Liver (tissue), 8 donors: ENCODE measurements at regions not wholly inside any gene's neighbourhood (a gene's known extent, or its start where the extent isn't known, plus 50 kb on each side); places are given as distances from the start of the nearest gene placed in this dataset.

Experiments used
- DNase-seq: peaks from one replicate; pipeline ENCODE4 v3.0.0-alpha.2; 2017; ENCODE audit warnings: low spot score
- H3K27ac ChIP-seq, 2 donors: one replicate each; pipeline ENCODE4 v1.7.0; 2013; ENCODE audit warnings: inconsistent platforms in 2 of 2, low read length in 2 of 2, control low read depth in 1 of 2, low read depth in 1 of 2, mild to moderate bottlenecking in 1 of 2
- H3K27me3 ChIP-seq, 4 donors: one replicate each; pipeline versions ENCODE4 v1.6.1 to v1.7.0; 2013; ENCODE audit warnings: low read length in 3 of 4, inconsistent platforms in 1 of 4, mild to moderate bottlenecking in 1 of 4, moderate library complexity in 1 of 4; ENCODE audit not compliant: control insufficient read depth in 4 of 4, insufficient read depth in 4 of 4
- H3K36me3 ChIP-seq, 4 donors: one replicate each; pipeline versions ENCODE4 v1.6.1 to v1.7.0; 2013; ENCODE audit warnings: low read length in 3 of 4, mild to moderate bottlenecking in 3 of 4, low read depth in 1 of 4, moderate library complexity in 1 of 4; ENCODE audit not compliant: control insufficient read depth in 4 of 4, insufficient read depth in 3 of 4
- H3K4me1 ChIP-seq, 4 donors: one replicate each; pipeline versions ENCODE4 v1.6.1 to v1.7.0; 2013; ENCODE audit warnings: low read length in 3 of 4, mild to moderate bottlenecking in 3 of 4, moderate library complexity in 1 of 4; ENCODE audit not compliant: control insufficient read depth in 4 of 4, insufficient read depth in 4 of 4
- H3K4me3 ChIP-seq, 3 donors: one replicate each; pipeline versions ENCODE4 v1.6.1 to v1.7.0; 2013; ENCODE audit warnings: low read length in 3 of 3, control low read depth in 1 of 3, low read depth in 1 of 3, mild to moderate bottlenecking in 1 of 3
- H3K9ac ChIP-seq, 2 donors: one replicate each; pipeline ENCODE4 v1.7.0; 2013; ENCODE audit warnings: low read length in 2 of 2, mild to moderate bottlenecking in 2 of 2, moderate library complexity in 2 of 2, control low read depth in 1 of 2, low read depth in 1 of 2
- H3K9me3 ChIP-seq, 4 donors: one replicate each; pipeline versions ENCODE4 v1.6.1 to v1.7.0; 2013; ENCODE audit warnings: low read length in 3 of 4; ENCODE audit not compliant: control insufficient read depth in 4 of 4
- ATF3 ChIP-seq: IDR thresholded peaks from 2 replicates; pipeline ENCODE4 v1.6.1; 2016; ENCODE audit warnings: antibody characterized with exemption
- CTCF ChIP-seq: fragments of 150-350 bp; IDR thresholded peaks from 2 replicates; pipeline ENCODE4 v1.5.1; 2017; ENCODE audit warnings: improper control_type of control experiment, low read depth, low read length; ENCODE audit not compliant: missing input control
- EGR1 ChIP-seq, 2 donors: IDR thresholded peaks; 2 replicates each; pipeline ENCODE4 v1.6.1; 2016 to 2018; ENCODE audit warnings: antibody characterized with exemption in 2 of 2, low read depth in 2 of 2
- FOXA1 ChIP-seq: IDR thresholded peaks from 2 replicates; pipeline ENCODE4 v1.6.1; 2016; ENCODE audit warnings: antibody characterized with exemption
- FOXA2 ChIP-seq: IDR thresholded peaks from 2 replicates; pipeline ENCODE4 v1.6.1; 2016; ENCODE audit warnings: antibody characterized with exemption
- GABPA ChIP-seq, 2 donors: IDR thresholded peaks in 1 of 2; conservative IDR thresholded peaks in 1 of 2; 2 replicates each; pipeline ENCODE4 v1.6.1; 2016; ENCODE audit warnings: antibody characterized with exemption in 2 of 2, mild to moderate bottlenecking in 1 of 2, moderate library complexity in 1 of 2
- HNF4A ChIP-seq, 2 donors: conservative IDR thresholded peaks; 2 replicates each; pipeline ENCODE4 v1.6.1; 2016; ENCODE audit warnings: antibody characterized with exemption in 2 of 2, mild to moderate bottlenecking in 2 of 2
- HNF4G ChIP-seq: IDR thresholded peaks from 2 replicates; pipeline ENCODE4 v1.6.1; 2016; ENCODE audit warnings: antibody characterized with exemption
- JUND ChIP-seq, 2 donors: IDR thresholded peaks; 2 replicates each; pipeline ENCODE4 v1.6.1; 2016; ENCODE audit warnings: antibody characterized with exemption in 2 of 2
- MAX ChIP-seq: IDR thresholded peaks from 2 replicates; pipeline ENCODE4 v1.6.1; 2016; ENCODE audit warnings: antibody characterized with exemption
- RAD21 ChIP-seq, 2 donors: IDR thresholded peaks; 2 replicates each; pipeline ENCODE4 v1.6.1; 2016; ENCODE audit warnings: antibody characterized with exemption in 2 of 2, mild to moderate bottlenecking in 2 of 2
- REST ChIP-seq: IDR thresholded peaks from 2 replicates; pipeline ENCODE4 v1.6.1; 2016; ENCODE audit warnings: antibody characterized with exemption, mild to moderate bottlenecking
- RXRA ChIP-seq, 2 donors: IDR thresholded peaks; 2 replicates each; pipeline ENCODE4 v1.6.1; 2017 to 2018; ENCODE audit warnings: antibody characterized with exemption in 2 of 2, mild to moderate bottlenecking in 1 of 2
- SP1 ChIP-seq: IDR thresholded peaks from 2 replicates; pipeline ENCODE4 v1.6.1; 2018; ENCODE audit warnings: antibody characterized with exemption, mild to moderate bottlenecking
- TAF1 ChIP-seq: conservative IDR thresholded peaks from 2 replicates; pipeline ENCODE4 v1.6.1; 2016; ENCODE audit warnings: antibody characterized with exemption, mild to moderate bottlenecking
- YY1 ChIP-seq: IDR thresholded peaks from 2 replicates; pipeline ENCODE4 v1.6.1; 2016; ENCODE audit warnings: antibody characterized with exemption, mild to moderate bottlenecking
- ZBTB33 ChIP-seq: IDR thresholded peaks from 2 replicates; pipeline ENCODE4 v1.6.1; 2016; ENCODE audit warnings: antibody characterized with exemption
- WGBS: extraction: QIAGEN DNeasy Blood & Tissue Kit; methylation state at CpG from one replicate; pipeline ENCODE4 v1.1.7; 2013; 5-methylcytosine and 5-hydroxymethylcytosine counted together
- donor health status: healthy.
- donor health status: healthy.
- donor health status: healthy.
- donor health status: healthy.
- donor health status: healthy.

DNA sequence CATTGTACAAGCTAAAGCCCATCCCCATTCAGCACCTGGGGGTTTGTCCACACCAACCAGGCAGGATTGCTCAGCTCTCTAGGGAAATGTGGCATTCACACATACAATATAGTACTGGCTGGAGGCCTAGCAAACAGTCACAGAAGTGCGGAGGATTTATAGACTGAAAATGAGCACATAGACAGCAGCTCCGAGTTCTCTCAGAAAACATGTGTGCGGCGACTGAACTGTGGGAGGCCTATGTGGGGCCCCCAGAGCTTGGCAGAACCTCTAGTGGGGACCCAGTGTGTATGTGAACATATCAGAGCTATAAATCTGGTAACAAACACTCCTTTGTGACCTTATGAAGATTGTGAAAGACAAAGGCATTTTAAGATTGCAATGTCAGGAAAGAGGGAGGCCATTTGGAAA is 431.1 kb downstream of the DTWD2 start:
- H3K4me3 ChIP-seq = no peak overlapping the region
- no peak for DNase-seq
- no peak overlapping the region for H3K27ac ChIP-seq
- no peaks in the 10 kb centered on the region for H3K4me1 ChIP-seq
- H3K9ac ChIP-seq = no peak overlapping the region
- TF ChIP-seq MAX (no peak), GABPA (IDR thresholded peaks at IDR 0.05 in 1 of 2, conservative IDR thresholded peaks at IDR 0.05 in 1 of 2) (no peak), JUND (IDR thresholded peaks at IDR 0.05) (no peak), FOXA2 (no peak), REST (no peak), RAD21 (IDR thresholded peaks at IDR 0.05) (no peak), HNF4A (conservative IDR thresholded peaks at IDR 0.05) (no peak)
- 89% methylated on average over 4 of the region's 4 CpGs for WGBS
- no peaks in the 10 kb centered on the region for H3K27me3 ChIP-seq
- no peaks in the 10 kb centered on the region for H3K9me3 ChIP-seq
- no peaks in the 10 kb centered on the region for H3K36me3 ChIP-seq

- 69% methylated on average over 5 of the region's 5 CpGs for WGBS
- no peak for DNase-seq
- TF ChIP-seq HNF4G = no peak
- no peak for TF ChIP-seq CTCF
- TF ChIP-seq TAF1 = no peak
- no peak for TF ChIP-seq YY1
- TF ChIP-seq RAD21 (IDR thresholded peaks at IDR 0.05) = no peak
- no peak for TF ChIP-seq ATF3
- no peak for TF ChIP-seq REST
- no peak for TF ChIP-seq GABPA (IDR thresholded peaks at IDR 0.05 in 1 of 2, conservative IDR thresholded peaks at IDR 0.05 in 1 of 2)
- no peak for TF ChIP-seq HNF4A (conservative IDR thresholded peaks at IDR 0.05)
- TF ChIP-seq RXRA (IDR thresholded peaks at IDR 0.05) = no peak
- no peak for TF ChIP-seq FOXA1
- TF ChIP-seq JUND (IDR thresholded peaks at IDR 0.05) = no peak
- no peak for TF ChIP-seq ZBTB33
- no peak for TF ChIP-seq EGR1 (IDR thresholded peaks at IDR 0.05; ENCODE audit: low read depth in 2 of 2)
- TF ChIP-seq MAX = no peak
- TF ChIP-seq SP1 = no peak
- TF ChIP-seq FOXA2 = no peak
- no peak overlapping the region for H3K9ac ChIP-seq
- no peaks in the 10 kb centered on the region for H3K4me1 ChIP-seq
- H3K4me3 ChIP-seq = no peak overlapping the region
- no peaks in the 10 kb centered on the region for H3K9me3 ChIP-seq
- H3K36me3 ChIP-seq = no peaks in the 10 kb centered on the region
- H3K27me3 ChIP-seq = no peaks in the 10 kb centered on the region
- no peak overlapping the region for H3K27ac ChIP-seq
Observed at GRCh38 chr5:118556792-118557191, 431.6 kb downstream of the DTWD2 start.
